Small intestine (tissue), 7 donors: ENCODE measurements at regions not wholly inside any gene's neighbourhood (a gene's known extent, or its start where the extent isn't known, plus 50 kb on each side); places are given as distances from the start of the nearest gene placed in this dataset.

Source experiments
- DNase-seq, 2 donors: peaks; one replicate each; pipeline versions ENCODE4 v3.0.0 to v3.0.0-alpha.2; 2013
- FAIRE-seq: peaks from 2 replicates; lab custom pipeline; 2012; peaks lifted over from hg19 to GRCh38; lab: Jason Lieb, UNC
- H3K27ac ChIP-seq, 3 donors: one replicate each; pipeline ENCODE4 v1.5.1; 2013; ENCODE audit warnings: low read length in 2 of 3, mild to moderate bottlenecking in 2 of 3, control low read depth in 1 of 3, inconsistent platforms in 1 of 3, low read depth in 1 of 3, moderate library complexity in 1 of 3
- H3K27me3 ChIP-seq, 3 donors: one replicate each; pipeline ENCODE4 v1.6.1; 2013; ENCODE audit warnings: low read length in 3 of 3, inconsistent platforms in 1 of 3; ENCODE audit not compliant: control insufficient read depth in 3 of 3, insufficient read depth in 3 of 3
- H3K36me3 ChIP-seq, 3 donors: one replicate each; pipeline ENCODE4 v1.6.1; 2013; ENCODE audit warnings: low read length in 3 of 3, inconsistent platforms in 1 of 3, low read depth in 1 of 3, mild to moderate bottlenecking in 1 of 3, moderate library complexity in 1 of 3; ENCODE audit not compliant: control insufficient read depth in 3 of 3, insufficient read depth in 2 of 3
- H3K4me1 ChIP-seq, 3 donors: one replicate each; pipeline ENCODE4 v1.6.1; 2013; ENCODE audit warnings: low read length in 2 of 3, inconsistent platforms in 1 of 3, low read depth in 1 of 3, mild to moderate bottlenecking in 1 of 3, moderate library complexity in 1 of 3; ENCODE audit not compliant: control insufficient read depth in 3 of 3, insufficient read depth in 2 of 3
- H3K4me3 ChIP-seq, 3 donors: one replicate each; pipeline ENCODE4 v1.5.1; 2013; ENCODE audit warnings: low read length in 3 of 3, control low read depth in 1 of 3, inconsistent platforms in 1 of 3, low read depth in 1 of 3, mild to moderate bottlenecking in 1 of 3, moderate library complexity in 1 of 3
- H3K9me3 ChIP-seq, 2 donors: one replicate each; pipeline ENCODE4 v1.6.1; 2013; ENCODE audit warnings: low read depth in 1 of 2, low read length in 1 of 2; ENCODE audit not compliant: control insufficient read depth in 2 of 2, insufficient read depth in 1 of 2
- WGBS, 3 donors: extraction: QIAGEN DNeasy Blood & Tissue Kit; methylation state at CpG; one replicate each; pipeline ENCODE4 v1.1.7; 2013; 5-methylcytosine and 5-hydroxymethylcytosine counted together
- donor health status: healthy with polysubstance abuse.
- donor health status: control.
- donor health status: control.
- donor health status: Bipolar disorder and iron deficiency.
- donor health status: healthy.

GRCh38 chr18:40907842-40908241, 1047.2 kb upstream of the PIK3C3 start:
- Histone ChIP-seq H3K9me3 (no peaks in the 10 kb centered on the region), H3K4me3 (no peak overlapping the region)
- WGBS, 3 donors, result 65 to 71% (median 66%) methylated on average over 2 of the region's 2 CpGs

GRCh38 chr18:40904295-40904694, 1050.7 kb upstream of the PIK3C3 start:
- H3K36me3 ChIP-seq, result no peaks in the 10 kb centered on the region
- H3K27ac ChIP-seq, result no peak overlapping the region
- FAIRE-seq (no peak), DNase-seq (no peak)
- no peaks in the 10 kb centered on the region for H3K4me1 ChIP-seq
- no peak overlapping the region for H3K4me3 ChIP-seq
- H3K27me3 ChIP-seq, result no peaks in the 10 kb centered on the region
- 4 to 44% (median 42%) methylated on average over 1 of the region's 1 CpG for whole genome bisulfite sequencing, 3 donors
- no peaks in the 10 kb centered on the region for H3K9me3 ChIP-seq

More at GRCh38 chr18:40907842-40908241, 1047.2 kb upstream of the PIK3C3 start:
- FAIRE-seq (no peak), DNase-seq (no peak)
- Histone ChIP-seq H3K36me3 (no peaks in the 10 kb centered on the region), H3K4me1 (no peaks in the 10 kb centered on the region), H3K27ac (no peak overlapping the region), H3K27me3 (no peaks in the 10 kb centered on the region)

GRCh38 chr18:40902436-40902835, 1052.6 kb upstream of the PIK3C3 start:
- Histone ChIP-seq H3K4me3 (no peak overlapping the region), H3K9me3 (no peaks in the 10 kb centered on the region), H3K36me3 (no peaks in the 10 kb centered on the region), H3K4me1 (no peaks in the 10 kb centered on the region), H3K27me3 (no peaks in the 10 kb centered on the region), H3K27ac (no peak overlapping the region)
- FAIRE-seq (no peak), DNase-seq (no peak)
- 61 to 75% (median 67%) methylated on average over 2 of the region's 2 CpGs for WGBS, 3 donors

GRCh38 chr18:40897884-40898283, 1057.2 kb upstream of the PIK3C3 start:
- DNase-seq, result no peak
- H3K36me3 ChIP-seq, result no peaks in the 10 kb centered on the region
- no peaks in the 10 kb centered on the region for H3K9me3 ChIP-seq
- H3K27me3 ChIP-seq, result no peaks in the 10 kb centered on the region
- WGBS, 3 donors, result 78 to 90% (median 87%) methylated on average over 3 of the region's 3 CpGs
- H3K4me1 ChIP-seq, result no peaks in the 10 kb centered on the region
- FAIRE-seq, result no peak
- no peak overlapping the region for H3K4me3 ChIP-seq
- no peak overlapping the region for H3K27ac ChIP-seq

GRCh38 chr18:40883271-40883670, 1071.8 kb upstream of the PIK3C3 start:
- no peak for FAIRE-seq
- 63 to 75% (median 67%) methylated on average over 4 of the region's 4 CpGs for WGBS, 3 donors

GRCh38 chr18:40882468-40882867, 1072.6 kb upstream of the PIK3C3 start:
- Histone ChIP-seq H3K27ac (no peak overlapping the region), H3K4me1 (no peaks in the 10 kb centered on the region), H3K36me3 (no peaks in the 10 kb centered on the region), H3K27me3 (no peaks in the 10 kb centered on the region), H3K9me3 (no peaks in the 10 kb centered on the region), H3K4me3 (no peak overlapping the region)
- DNase-seq (no peak), FAIRE-seq (no peak)
- WGBS, 3 donors, result 68 to 83% (median 81%) methylated on average over 11 of the region's 11 CpGs

More at GRCh38 chr18:40883271-40883670, 1071.8 kb upstream of the PIK3C3 start:
- no peak overlapping the region for H3K27ac ChIP-seq
- H3K4me1 ChIP-seq, result no peaks in the 10 kb centered on the region
- no peaks in the 10 kb centered on the region for H3K36me3 ChIP-seq
- H3K9me3 ChIP-seq, result no peaks in the 10 kb centered on the region
- DNase-seq, result no peak
- no peak overlapping the region for H3K4me3 ChIP-seq
- no peaks in the 10 kb centered on the region for H3K27me3 ChIP-seq

- DNase-seq (no peak), FAIRE-seq (no peak)
- Histone ChIP-seq H3K4me3 (no peak overlapping the region), H3K9me3 (no peaks in the 10 kb centered on the region), H3K4me1 (no peaks in the 10 kb centered on the region), H3K36me3 (no peaks in the 10 kb centered on the region), H3K27ac (no peak overlapping the region), H3K27me3 (no peaks in the 10 kb centered on the region)
- WGBS, 3 donors, result 57 to 58% (median 58%) methylated on average over 1 of the region's 1 CpG
These were observed 1076.7 kb upstream of the PIK3C3 start for GRCh38 chr18:40878371-40878770.

- FAIRE-seq, result no peak
- DNase-seq, result no peak
- Histone ChIP-seq H3K4me1 (no peaks in the 10 kb centered on the region), H3K9me3 (no peaks in the 10 kb centered on the region), H3K36me3 (no peaks in the 10 kb centered on the region), H3K27me3 (no peaks in the 10 kb centered on the region), H3K27ac (no peak overlapping the region), H3K4me3 (no peak overlapping the region)
- 64 to 78% (median 68%) methylated on average over 5 of the region's 5 CpGs for WGBS, 3 donors
These were observed 1077.9 kb upstream of the PIK3C3 start for GRCh38 chr18:40877096-40877495.

- no peak overlapping the region for H3K27ac ChIP-seq
- WGBS, 3 donors, result 59 to 76% (median 74%) methylated on average over 4 of the region's 4 CpGs
- no peaks in the 10 kb centered on the region for H3K36me3 ChIP-seq
- no peaks in the 10 kb centered on the region for H3K27me3 ChIP-seq
- H3K4me1 ChIP-seq, result no peaks in the 10 kb centered on the region
- DNase-seq (no peak), FAIRE-seq (no peak)
- H3K4me3 ChIP-seq, result no peak overlapping the region
- H3K9me3 ChIP-seq, result no peaks in the 10 kb centered on the region
These were observed 1079.9 kb upstream of the PIK3C3 start for GRCh38 chr18:40875101-40875615.
